ENCODE measurements at regions not wholly inside any gene's neighbourhood (a gene's known extent, or its start where the extent isn't known, plus 50 kb on each side); places are given as distances from the start of the nearest gene placed in this dataset.

- TF ChIP-seq ZNF416 (tag by site-specific recombination; IDR thresholded peaks at IDR 0.05) (no peak), ZNF24 (tag by site-specific recombination; IDR thresholded peaks at IDR 0.05) (no peak)
These were observed 569.8 kb upstream of the IL12A start for GRCh38 chr3:159418571-159419526.

Data from HEK293 (cell line).